GM12878 (cell line): ENCODE measurements at regions not wholly inside any gene's neighbourhood (a gene's known extent, or its start where the extent isn't known, plus 50 kb on each side); places are given as distances from the start of the nearest gene placed in this dataset.

Experiments
- EP300 ChIP-seq, 2 experiments: fragments of 150-350 bp in 1 of 2; IDR thresholded peaks; 2 replicates each; pipeline ENCODE4 v1.6.1; 2011 to 2012; ENCODE audit warnings: low read depth in 2 of 2, low read length in 2 of 2, borderline replicate concordance in 1 of 2, improper control_type of control experiment in 1 of 2, inconsistent platforms in 1 of 2; ENCODE audit not compliant: control insufficient read depth in 1 of 2
- ESRRA ChIP-seq: IDR thresholded peaks from 2 replicates; pipeline ENCODE4 v1.6.1; 2012; ENCODE audit warnings: mild to moderate bottlenecking, low read length, improper control_type of control experiment
- JUNB ChIP-seq: IDR thresholded peaks from 2 replicates; pipeline ENCODE4 v1.6.1; 2016; ENCODE audit warnings: antibody characterized with exemption, mild to moderate bottlenecking
- JUND ChIP-seq: IDR thresholded peaks from 2 replicates; pipeline ENCODE4 v1.6.1; 2012; ENCODE audit warnings: low read depth, mild to moderate bottlenecking, low read length, improper control_type of control experiment, moderate library complexity
- POLR2A ChIP-seq: IDR thresholded peaks from 2 replicates; pipeline ENCODE4 v1.6.1; 2011; ENCODE audit warnings: low read depth, mild to moderate bottlenecking, low read length
- POLR2AphosphoS5 ChIP-seq: IDR thresholded peaks from 2 replicates; pipeline ENCODE4 v1.6.1; 2011; ENCODE audit warnings: mild to moderate bottlenecking, low read length, inconsistent platforms
- TAF1 ChIP-seq: IDR thresholded peaks from 2 replicates; pipeline ENCODE4 v1.6.1; 2011; ENCODE audit warnings: mild to moderate bottlenecking, low read depth, low read length, borderline replicate concordance
- TF ChIP-seq, protein P1 (sequence below): IDR thresholded peaks from 2 replicates; pipeline ENCODE4 v1.6.1; 2012; ENCODE audit warnings: low read depth, low read length, improper control_type of control experiment
- TF ChIP-seq, protein P2 (sequence below): IDR thresholded peaks from 2 replicates; pipeline ENCODE4 v1.6.1; 2011; ENCODE audit warnings: borderline replicate concordance, low read depth, mild to moderate bottlenecking, moderate library complexity, mixed read lengths, low read length; ENCODE audit not compliant: insufficient read depth; ENCODE audit errors: extremely low read length
- TF ChIP-seq, protein P3 (sequence below), 3 experiments: IDR thresholded peaks in 2 of 3; conservative IDR thresholded peaks in 1 of 3; 2 replicates each; pipeline ENCODE4 v1.5.1; 2011; ENCODE audit warnings: low read depth in 3 of 3, low read length in 3 of 3, mild to moderate bottlenecking in 3 of 3, control low read depth in 2 of 3, moderate library complexity in 2 of 3, inconsistent platforms in 1 of 3, mixed read lengths in 1 of 3; ENCODE audit not compliant: control insufficient read depth in 2 of 3, insufficient read depth in 1 of 3; ENCODE audit errors: extremely low read depth in 1 of 3
- TF ChIP-seq, protein P4 (sequence below): IDR thresholded peaks from 2 replicates; pipeline ENCODE4 v1.6.1; 2012; ENCODE audit warnings: mild to moderate bottlenecking, low read depth, low read length

DNA sequence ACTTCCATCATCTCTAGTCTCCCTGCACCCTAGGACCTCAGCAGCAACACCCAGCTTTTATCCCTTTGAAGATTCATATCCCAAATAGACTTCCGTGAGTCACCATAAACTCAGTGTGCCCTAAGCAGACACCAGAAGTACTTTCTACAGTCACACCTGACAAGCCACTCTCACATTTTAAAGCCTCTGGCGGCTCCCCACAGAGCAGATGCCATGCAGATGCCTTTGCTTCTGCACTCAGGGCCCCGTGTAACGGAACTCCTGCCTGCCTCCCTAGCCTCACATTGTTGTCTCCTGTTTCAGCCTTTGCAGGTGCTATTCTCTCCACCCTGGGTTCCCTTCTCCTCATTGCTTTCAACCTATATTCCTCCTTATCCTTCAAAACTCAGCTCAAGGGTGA is 155.5 kb upstream of the SLC24A5 start:
- TF ChIP-seq TAF1 (no peak), JUND (no peak), EP300 (IDR thresholded peaks at IDR 0.05; ENCODE audit: borderline replicate concordance in 1 of 2, control insufficient read depth in 1 of 2, low read depth in 2 of 2, low read length in 2 of 2) (no peak), POLR2A (no peak), JUNB (no peak), POLR2AphosphoS5 (no peak), ESRRA (no peak)
- TF ChIP-seq, protein P1, sequence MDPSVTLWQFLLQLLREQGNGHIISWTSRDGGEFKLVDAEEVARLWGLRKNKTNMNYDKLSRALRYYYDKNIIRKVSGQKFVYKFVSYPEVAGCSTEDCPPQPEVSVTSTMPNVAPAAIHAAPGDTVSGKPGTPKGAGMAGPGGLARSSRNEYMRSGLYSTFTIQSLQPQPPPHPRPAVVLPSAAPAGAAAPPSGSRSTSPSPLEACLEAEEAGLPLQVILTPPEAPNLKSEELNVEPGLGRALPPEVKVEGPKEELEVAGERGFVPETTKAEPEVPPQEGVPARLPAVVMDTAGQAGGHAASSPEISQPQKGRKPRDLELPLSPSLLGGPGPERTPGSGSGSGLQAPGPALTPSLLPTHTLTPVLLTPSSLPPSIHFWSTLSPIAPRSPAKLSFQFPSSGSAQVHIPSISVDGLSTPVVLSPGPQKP: no peak
- TF ChIP-seq, protein P2, sequence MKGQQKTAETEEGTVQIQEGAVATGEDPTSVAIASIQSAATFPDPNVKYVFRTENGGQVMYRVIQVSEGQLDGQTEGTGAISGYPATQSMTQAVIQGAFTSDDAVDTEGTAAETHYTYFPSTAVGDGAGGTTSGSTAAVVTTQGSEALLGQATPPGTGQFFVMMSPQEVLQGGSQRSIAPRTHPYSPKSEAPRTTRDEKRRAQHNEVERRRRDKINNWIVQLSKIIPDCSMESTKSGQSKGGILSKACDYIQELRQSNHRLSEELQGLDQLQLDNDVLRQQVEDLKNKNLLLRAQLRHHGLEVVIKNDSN: no peak
- TF ChIP-seq, protein P3, sequence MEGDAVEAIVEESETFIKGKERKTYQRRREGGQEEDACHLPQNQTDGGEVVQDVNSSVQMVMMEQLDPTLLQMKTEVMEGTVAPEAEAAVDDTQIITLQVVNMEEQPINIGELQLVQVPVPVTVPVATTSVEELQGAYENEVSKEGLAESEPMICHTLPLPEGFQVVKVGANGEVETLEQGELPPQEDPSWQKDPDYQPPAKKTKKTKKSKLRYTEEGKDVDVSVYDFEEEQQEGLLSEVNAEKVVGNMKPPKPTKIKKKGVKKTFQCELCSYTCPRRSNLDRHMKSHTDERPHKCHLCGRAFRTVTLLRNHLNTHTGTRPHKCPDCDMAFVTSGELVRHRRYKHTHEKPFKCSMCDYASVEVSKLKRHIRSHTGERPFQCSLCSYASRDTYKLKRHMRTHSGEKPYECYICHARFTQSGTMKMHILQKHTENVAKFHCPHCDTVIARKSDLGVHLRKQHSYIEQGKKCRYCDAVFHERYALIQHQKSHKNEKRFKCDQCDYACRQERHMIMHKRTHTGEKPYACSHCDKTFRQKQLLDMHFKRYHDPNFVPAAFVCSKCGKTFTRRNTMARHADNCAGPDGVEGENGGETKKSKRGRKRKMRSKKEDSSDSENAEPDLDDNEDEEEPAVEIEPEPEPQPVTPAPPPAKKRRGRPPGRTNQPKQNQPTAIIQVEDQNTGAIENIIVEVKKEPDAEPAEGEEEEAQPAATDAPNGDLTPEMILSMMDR (IDR thresholded peaks at IDR 0.05 in 2 of 3, conservative IDR thresholded peaks at IDR 0.05 in 1 of 3; ENCODE audit: control insufficient read depth in 2 of 3, extremely low read depth in 1 of 3, insufficient read depth in 1 of 3, low read depth in 3 of 3, low read length in 3 of 3): no peak
- TF ChIP-seq, protein P4, sequence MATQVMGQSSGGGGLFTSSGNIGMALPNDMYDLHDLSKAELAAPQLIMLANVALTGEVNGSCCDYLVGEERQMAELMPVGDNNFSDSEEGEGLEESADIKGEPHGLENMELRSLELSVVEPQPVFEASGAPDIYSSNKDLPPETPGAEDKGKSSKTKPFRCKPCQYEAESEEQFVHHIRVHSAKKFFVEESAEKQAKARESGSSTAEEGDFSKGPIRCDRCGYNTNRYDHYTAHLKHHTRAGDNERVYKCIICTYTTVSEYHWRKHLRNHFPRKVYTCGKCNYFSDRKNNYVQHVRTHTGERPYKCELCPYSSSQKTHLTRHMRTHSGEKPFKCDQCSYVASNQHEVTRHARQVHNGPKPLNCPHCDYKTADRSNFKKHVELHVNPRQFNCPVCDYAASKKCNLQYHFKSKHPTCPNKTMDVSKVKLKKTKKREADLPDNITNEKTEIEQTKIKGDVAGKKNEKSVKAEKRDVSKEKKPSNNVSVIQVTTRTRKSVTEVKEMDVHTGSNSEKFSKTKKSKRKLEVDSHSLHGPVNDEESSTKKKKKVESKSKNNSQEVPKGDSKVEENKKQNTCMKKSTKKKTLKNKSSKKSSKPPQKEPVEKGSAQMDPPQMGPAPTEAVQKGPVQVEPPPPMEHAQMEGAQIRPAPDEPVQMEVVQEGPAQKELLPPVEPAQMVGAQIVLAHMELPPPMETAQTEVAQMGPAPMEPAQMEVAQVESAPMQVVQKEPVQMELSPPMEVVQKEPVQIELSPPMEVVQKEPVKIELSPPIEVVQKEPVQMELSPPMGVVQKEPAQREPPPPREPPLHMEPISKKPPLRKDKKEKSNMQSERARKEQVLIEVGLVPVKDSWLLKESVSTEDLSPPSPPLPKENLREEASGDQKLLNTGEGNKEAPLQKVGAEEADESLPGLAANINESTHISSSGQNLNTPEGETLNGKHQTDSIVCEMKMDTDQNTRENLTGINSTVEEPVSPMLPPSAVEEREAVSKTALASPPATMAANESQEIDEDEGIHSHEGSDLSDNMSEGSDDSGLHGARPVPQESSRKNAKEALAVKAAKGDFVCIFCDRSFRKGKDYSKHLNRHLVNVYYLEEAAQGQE: no peak
